ENCODE measurements at regions not wholly inside any gene's neighbourhood (a gene's known extent, or its start where the extent isn't known, plus 50 kb on each side); places are given as distances from the start of the nearest gene placed in this dataset.

DNA sequence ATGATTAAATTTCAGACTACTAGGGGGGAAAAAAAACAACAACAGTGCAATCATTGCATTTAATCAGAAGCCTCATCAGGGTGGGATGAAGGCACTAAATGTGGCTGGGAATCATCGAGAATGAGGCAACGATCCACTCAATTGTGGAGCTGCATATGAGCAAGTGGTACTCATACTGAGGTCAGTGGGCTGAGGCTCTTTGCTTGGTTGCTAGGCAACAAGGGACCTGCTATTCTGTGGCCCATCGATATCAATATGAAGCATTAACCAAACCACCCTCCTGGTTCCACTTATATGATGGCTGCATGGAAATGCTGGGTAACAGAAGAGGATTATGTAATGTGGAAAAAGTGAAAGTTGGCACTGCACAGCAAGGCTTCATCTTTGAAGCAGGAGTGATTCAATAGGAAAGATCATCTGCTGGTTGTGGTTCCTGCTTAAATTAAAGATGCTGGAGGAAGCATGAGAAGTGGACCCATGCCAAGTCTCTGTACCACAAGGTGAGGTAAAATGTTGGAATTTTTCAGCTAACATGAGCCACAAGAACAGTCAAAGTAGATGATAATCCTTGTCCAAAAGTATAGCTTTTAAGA lies 159.8 kb upstream of the HMHB1 start:
- H3K4me2 ChIP-seq (ENCODE audit: low read depth, low read length): no peak overlapping the region
- DNase-seq (ENCODE audit: low spot score) (no peak), ATAC-seq (no peak), FAIRE-seq (no peak)
- ChIA-PET POLR2A (no interaction called here), CTCF (ENCODE audit: low intra/inter-chr PET ratio, low total read pairs) (no interaction called here)
- in situ Hi-C loops (cut with HindIII; ENCODE audit: extremely low pct_ligation_motif_present, low pct_unique_long_range_greater_than_20kb): no loop called here
- TF ChIP-seq HNF4A (CRISPR knock-in tag; IDR thresholded peaks at IDR 0.05) (no peak), RFX1 (IDR thresholded peaks at IDR 0.05) (peak; percentile 20; the same call in 1 of the 2 replicates), POLR2AphosphoS5 (IDR thresholded peaks at IDR 0.05; ENCODE audit: low read depth, low read length) (no peak)
- no peak overlapping the region for H3K4me3 ChIP-seq (replicated peaks in 1 of 3; ENCODE audit: insufficient read depth in 1 of 3, low read depth in 2 of 3, low read length in 3 of 3)
- H3K79me2 ChIP-seq (ENCODE audit: insufficient read depth, low read length): no peaks in the 10 kb centered on the region
- H2AFZ ChIP-seq (ENCODE audit: low read length): no peak overlapping the region
- intact Hi-C loops (cut with micrococcal nuclease; ENCODE audit: unreplicated experiment): no loop called here
- H3K9ac ChIP-seq (ENCODE audit: insufficient read depth, low read depth, low read length): no peak overlapping the region
- no peaks in the 10 kb centered on the region for H3K9me3 ChIP-seq (ENCODE audit: low read length)
- no peaks in the 10 kb centered on the region for H4K20me1 ChIP-seq (ENCODE audit: insufficient read depth, low read length)
- peaks cover 0 to 5% of the 10 kb centered on the region in 2 experiments; a peak in 3 of 5 replicates for H3K27me3 ChIP-seq (ENCODE audit: control insufficient read depth in 1 of 2, insufficient read depth in 2 of 2, low read length in 2 of 2)
- no TSS peak for BruUV-seq (replicated peaks)
- WGBS (ENCODE audit: low lambda C conversion rate): 17% methylated on average over 3 of the region's 3 CpGs
- H3K36me3 ChIP-seq (replicated peaks in 1 of 2; ENCODE audit: control insufficient read depth in 1 of 2, insufficient read depth in 2 of 2, low read length in 2 of 2): no peaks in the 10 kb centered on the region
- H3K4me1 ChIP-seq (ENCODE audit: insufficient read depth, low read length): peaks cover 10% of the 10 kb centered on the region
- no peak overlapping the region for H3K27ac ChIP-seq (ENCODE audit: extremely low read length, insufficient read depth, low read length)

DNA sequence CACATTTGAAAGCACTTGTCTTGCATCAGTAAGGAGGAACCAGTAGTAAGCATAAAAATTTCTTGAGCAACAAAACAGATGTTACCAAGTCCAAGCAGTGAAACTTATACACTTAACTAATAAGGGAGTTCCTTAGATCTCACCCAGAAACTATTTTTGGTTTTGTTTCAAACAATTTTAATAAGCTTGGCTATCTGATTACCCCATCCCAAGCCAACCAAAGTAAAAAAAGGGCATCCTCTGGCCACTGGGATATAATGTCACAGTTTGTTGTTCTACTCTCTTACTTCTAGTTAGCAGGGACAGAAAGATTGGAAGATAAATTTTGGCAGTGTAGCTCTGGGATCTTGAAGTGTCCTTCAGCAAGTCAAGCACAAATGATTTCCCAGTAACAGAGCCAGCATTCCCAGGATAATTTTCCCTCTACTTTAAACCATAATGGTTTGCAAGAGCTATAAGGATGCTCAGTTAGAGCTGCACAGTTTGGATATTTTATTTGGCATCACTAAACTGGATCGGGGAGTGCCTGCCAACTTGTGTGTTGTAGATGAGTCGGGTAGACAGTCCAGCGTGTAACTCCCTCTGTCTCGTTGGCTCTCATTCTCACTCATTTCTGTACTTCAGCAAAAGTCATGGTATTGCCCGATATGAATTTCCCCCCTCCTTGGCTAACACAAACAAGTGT lies 161.9 kb upstream of the HMHB1 start:
- no TSS peak for BruUV-seq (replicated peaks)
- H3K27ac ChIP-seq (ENCODE audit: extremely low read length, insufficient read depth, low read length): no peak overlapping the region
- no peak for TF ChIP-seq PATZ1 (CRISPR knock-in tag; IDR thresholded peaks at IDR 0.05)
- no peak for TF ChIP-seq ZNF101 (CRISPR knock-in tag; IDR thresholded peaks at IDR 0.05; ENCODE audit: borderline replicate concordance, low read depth)
- no peak for TF ChIP-seq SMAD3 (CRISPR knock-in tag; IDR thresholded peaks at IDR 0.05)
- no peak for TF ChIP-seq TRIM22 (IDR thresholded peaks at IDR 0.05)
- no peak for TF ChIP-seq ZNF724P (CRISPR knock-in tag; IDR thresholded peaks at IDR 0.05; ENCODE audit: borderline replicate concordance)
- no peak for TF ChIP-seq PITX1 (CRISPR knock-in tag; IDR thresholded peaks at IDR 0.05)
- no peak for TF ChIP-seq ZFX (CRISPR knock-in tag; IDR thresholded peaks at IDR 0.05; ENCODE audit: low read depth)
- no peak for TF ChIP-seq ATAD3A (CRISPR knock-in tag; IDR thresholded peaks at IDR 0.05)
- TF ChIP-seq ZNF530 (CRISPR knock-in tag; IDR thresholded peaks at IDR 0.05; ENCODE audit: low read depth): no peak
- TF ChIP-seq, protein P1, sequence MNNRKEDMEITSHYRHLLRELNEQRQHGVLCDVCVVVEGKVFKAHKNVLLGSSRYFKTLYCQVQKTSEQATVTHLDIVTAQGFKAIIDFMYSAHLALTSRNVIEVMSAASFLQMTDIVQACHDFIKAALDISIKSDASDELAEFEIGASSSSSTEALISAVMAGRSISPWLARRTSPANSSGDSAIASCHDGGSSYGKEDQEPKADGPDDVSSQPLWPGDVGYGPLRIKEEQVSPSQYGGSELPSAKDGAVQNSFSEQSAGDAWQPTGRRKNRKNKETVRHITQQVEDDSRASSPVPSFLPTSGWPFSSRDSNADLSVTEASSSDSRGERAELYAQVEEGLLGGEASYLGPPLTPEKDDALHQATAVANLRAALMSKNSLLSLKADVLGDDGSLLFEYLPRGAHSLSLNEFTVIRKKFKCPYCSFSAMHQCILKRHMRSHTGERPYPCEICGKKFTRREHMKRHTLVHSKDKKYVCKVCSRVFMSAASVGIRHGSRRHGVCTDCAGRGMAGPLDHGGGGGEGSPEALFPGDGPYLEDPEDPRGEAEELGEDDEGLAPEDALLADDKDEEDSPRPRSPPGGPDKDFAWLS (CRISPR knock-in tag; IDR thresholded peaks at IDR 0.05; ENCODE audit: borderline replicate concordance): no peak
- no peak for TF ChIP-seq ATF7 (IDR thresholded peaks at IDR 0.05)
- no peak for TF ChIP-seq ATF7 (CRISPR knock-in tag; IDR thresholded peaks at IDR 0.05)
- ATAC-seq (no peak), DNase-seq (ENCODE audit: low spot score) (no peak), FAIRE-seq (no peak)
- no peaks in the 10 kb centered on the region for H3K9me3 ChIP-seq (ENCODE audit: low read length)
- POLR2A ChIA-PET: no interaction called here
- no peak overlapping the region for H3K9ac ChIP-seq (ENCODE audit: insufficient read depth, low read depth, low read length)
- in situ Hi-C loops (cut with HindIII; ENCODE audit: extremely low pct_ligation_motif_present, low pct_unique_long_range_greater_than_20kb): no loop called here
- no peaks in the 10 kb centered on the region for H4K20me1 ChIP-seq (ENCODE audit: insufficient read depth, low read length)
- no peak overlapping the region for H3K4me3 ChIP-seq (replicated peaks in 1 of 3; ENCODE audit: insufficient read depth in 1 of 3, low read depth in 2 of 3, low read length in 3 of 3)
- WGBS (ENCODE audit: low lambda C conversion rate): 61% methylated on average over 5 of the region's 5 CpGs
- intact Hi-C loops (cut with micrococcal nuclease; ENCODE audit: unreplicated experiment): no loop called here
- no peak overlapping the region for H2AFZ ChIP-seq (ENCODE audit: low read length)
- CTCF ChIA-PET (ENCODE audit: low intra/inter-chr PET ratio, low total read pairs): no interaction called here
- H3K27me3 ChIP-seq (ENCODE audit: control insufficient read depth in 1 of 2, insufficient read depth in 2 of 2, low read length in 2 of 2): peaks cover 0 to 5% of the 10 kb centered on the region in 2 experiments; a peak in 2 of 5 replicates
- no peaks in the 10 kb centered on the region for H3K79me2 ChIP-seq (ENCODE audit: insufficient read depth, low read length)
- H3K36me3 ChIP-seq (replicated peaks in 1 of 2; ENCODE audit: control insufficient read depth in 1 of 2, insufficient read depth in 2 of 2, low read length in 2 of 2): no peaks in the 10 kb centered on the region
- peaks cover 20% of the 10 kb centered on the region for H3K4me1 ChIP-seq (ENCODE audit: insufficient read depth, low read length)
- H3K4me2 ChIP-seq (ENCODE audit: low read depth, low read length): no peak overlapping the region

Measured in HepG2 (cell line).